ENCODE measurements at regions not wholly inside any gene's neighbourhood (a gene's known extent, or its start where the extent isn't known, plus 50 kb on each side); places are given as distances from the start of the nearest gene placed in this dataset.

- no peaks in the 10 kb centered on the region for H3K9me3 ChIP-seq (ENCODE audit: severe bottlenecking)
- no peak overlapping the region for H3K27ac ChIP-seq (ENCODE audit: poor library complexity, severe bottlenecking)
- TF ChIP-seq, protein P1, sequence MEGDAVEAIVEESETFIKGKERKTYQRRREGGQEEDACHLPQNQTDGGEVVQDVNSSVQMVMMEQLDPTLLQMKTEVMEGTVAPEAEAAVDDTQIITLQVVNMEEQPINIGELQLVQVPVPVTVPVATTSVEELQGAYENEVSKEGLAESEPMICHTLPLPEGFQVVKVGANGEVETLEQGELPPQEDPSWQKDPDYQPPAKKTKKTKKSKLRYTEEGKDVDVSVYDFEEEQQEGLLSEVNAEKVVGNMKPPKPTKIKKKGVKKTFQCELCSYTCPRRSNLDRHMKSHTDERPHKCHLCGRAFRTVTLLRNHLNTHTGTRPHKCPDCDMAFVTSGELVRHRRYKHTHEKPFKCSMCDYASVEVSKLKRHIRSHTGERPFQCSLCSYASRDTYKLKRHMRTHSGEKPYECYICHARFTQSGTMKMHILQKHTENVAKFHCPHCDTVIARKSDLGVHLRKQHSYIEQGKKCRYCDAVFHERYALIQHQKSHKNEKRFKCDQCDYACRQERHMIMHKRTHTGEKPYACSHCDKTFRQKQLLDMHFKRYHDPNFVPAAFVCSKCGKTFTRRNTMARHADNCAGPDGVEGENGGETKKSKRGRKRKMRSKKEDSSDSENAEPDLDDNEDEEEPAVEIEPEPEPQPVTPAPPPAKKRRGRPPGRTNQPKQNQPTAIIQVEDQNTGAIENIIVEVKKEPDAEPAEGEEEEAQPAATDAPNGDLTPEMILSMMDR (IDR thresholded peaks at IDR 0.05; ENCODE audit: poor library complexity, severe bottlenecking): no peak
- H3K27me3 ChIP-seq (ENCODE audit: insufficient read depth, poor library complexity, severe bottlenecking): peaks cover 3% of the 10 kb centered on the region
- H3K4me3 ChIP-seq (ENCODE audit: severe bottlenecking): no peak overlapping the region
- ATAC-seq (ENCODE audit: low read depth) (no peak), DNase-seq (ENCODE audit: low spot score) (no peak)
- H3K36me3 ChIP-seq (ENCODE audit: low read depth): no peaks in the 10 kb centered on the region
- no peaks in the 10 kb centered on the region for H3K4me1 ChIP-seq (ENCODE audit: insufficient read depth, poor library complexity, severe bottlenecking)
Measured at GRCh38 chr14:45907782-45908181, 654.8 kb upstream of the MIS18BP1 start.

DNA sequence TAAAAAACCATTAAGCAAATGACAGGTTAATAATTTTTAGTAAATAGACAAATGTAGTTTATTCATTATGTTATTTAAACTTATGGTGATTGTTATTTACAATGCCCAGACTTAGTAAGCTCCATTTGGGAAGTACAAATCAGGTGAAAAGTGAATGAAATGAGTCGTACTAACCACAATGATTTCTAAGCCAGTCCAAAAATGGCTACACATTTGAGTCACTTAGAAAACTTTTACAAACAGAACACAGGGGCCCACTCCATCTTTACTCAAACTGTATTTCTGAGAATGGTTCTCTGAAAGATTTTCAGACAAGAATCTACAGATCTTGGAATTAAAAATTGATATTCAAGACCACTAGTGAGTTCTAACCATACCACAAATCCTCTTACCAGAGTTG lies 653.3 kb upstream of the MIS18BP1 start:
- H3K27ac ChIP-seq (ENCODE audit: poor library complexity, severe bottlenecking): no peak overlapping the region

GRCh38 chr14:45905672-45906071 lies 652.7 kb upstream of the MIS18BP1 start:
- no peak overlapping the region for H3K4me3 ChIP-seq (ENCODE audit: severe bottlenecking)
- no peak overlapping the region for H3K27ac ChIP-seq (ENCODE audit: poor library complexity, severe bottlenecking)
- DNase-seq (ENCODE audit: low spot score): no peak
- peaks cover 3% of the 10 kb centered on the region for H3K27me3 ChIP-seq (ENCODE audit: insufficient read depth, poor library complexity, severe bottlenecking)
- TF ChIP-seq, protein P1 (IDR thresholded peaks at IDR 0.05; ENCODE audit: poor library complexity, severe bottlenecking): no peak
- no peak for ATAC-seq (ENCODE audit: low read depth)
- H3K9me3 ChIP-seq (ENCODE audit: severe bottlenecking): no peaks in the 10 kb centered on the region
- H3K4me1 ChIP-seq (ENCODE audit: insufficient read depth, poor library complexity, severe bottlenecking): no peaks in the 10 kb centered on the region
- no peaks in the 10 kb centered on the region for H3K36me3 ChIP-seq (ENCODE audit: low read depth)

More for the DNA sequence above, 653.3 kb upstream of the MIS18BP1 start:
- no peak for ATAC-seq (ENCODE audit: low read depth)
- Histone ChIP-seq H3K36me3 (ENCODE audit: low read depth) (no peaks in the 10 kb centered on the region), H3K4me3 (ENCODE audit: severe bottlenecking) (no peak overlapping the region), H3K4me1 (ENCODE audit: insufficient read depth, poor library complexity, severe bottlenecking) (no peaks in the 10 kb centered on the region), H3K9me3 (ENCODE audit: severe bottlenecking) (no peaks in the 10 kb centered on the region), H3K27me3 (ENCODE audit: insufficient read depth, poor library complexity, severe bottlenecking) (peaks cover 3% of the 10 kb centered on the region)
- no peak for DNase-seq (ENCODE audit: low spot score)
- TF ChIP-seq, protein P1 (IDR thresholded peaks at IDR 0.05; ENCODE audit: poor library complexity, severe bottlenecking): no peak

DNA sequence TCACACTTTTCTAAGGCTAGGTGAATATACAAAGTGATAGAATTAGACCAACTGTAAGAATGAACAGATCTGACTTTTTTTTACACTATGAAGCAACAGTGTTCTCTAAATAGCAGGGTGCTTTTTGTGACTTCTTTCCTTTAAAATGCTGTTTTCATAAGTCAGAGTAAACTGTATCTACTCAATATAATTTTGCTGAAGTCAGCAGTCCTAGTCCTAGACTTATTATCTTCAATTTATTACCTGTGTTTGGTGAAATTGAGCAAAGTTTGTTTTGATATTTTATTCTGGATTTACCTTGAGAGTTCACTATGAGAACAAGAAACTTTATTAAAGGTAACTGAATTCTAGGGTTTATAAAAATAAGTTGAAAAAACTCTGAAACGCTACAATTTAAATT lies 651.3 kb upstream of the MIS18BP1 start:
- Histone ChIP-seq H3K36me3 (ENCODE audit: low read depth) (no peaks in the 10 kb centered on the region), H3K27ac (ENCODE audit: poor library complexity, severe bottlenecking) (no peak overlapping the region), H3K4me3 (ENCODE audit: severe bottlenecking) (no peak overlapping the region), H3K27me3 (ENCODE audit: insufficient read depth, poor library complexity, severe bottlenecking) (peaks cover 3% of the 10 kb centered on the region), H3K9me3 (ENCODE audit: severe bottlenecking) (no peaks in the 10 kb centered on the region), H3K4me1 (ENCODE audit: insufficient read depth, poor library complexity, severe bottlenecking) (no peaks in the 10 kb centered on the region)
- ATAC-seq (ENCODE audit: low read depth) (no peak), DNase-seq (ENCODE audit: low spot score) (no peak)
- TF ChIP-seq, protein P1 (IDR thresholded peaks at IDR 0.05; ENCODE audit: poor library complexity, severe bottlenecking): no peak

- H3K4me3 ChIP-seq (ENCODE audit: severe bottlenecking): no peak overlapping the region
- H3K27ac ChIP-seq (ENCODE audit: poor library complexity, severe bottlenecking): no peak overlapping the region
- ATAC-seq (ENCODE audit: low read depth): no peak
- TF ChIP-seq, protein P1 (IDR thresholded peaks at IDR 0.05; ENCODE audit: poor library complexity, severe bottlenecking): no peak
- H3K4me1 ChIP-seq (ENCODE audit: insufficient read depth, poor library complexity, severe bottlenecking): no peaks in the 10 kb centered on the region
- H3K36me3 ChIP-seq (ENCODE audit: low read depth): no peaks in the 10 kb centered on the region
- no peak for DNase-seq (ENCODE audit: low spot score)
- H3K9me3 ChIP-seq (ENCODE audit: severe bottlenecking): no peaks in the 10 kb centered on the region
- H3K27me3 ChIP-seq (ENCODE audit: insufficient read depth, poor library complexity, severe bottlenecking): peaks cover 3% of the 10 kb centered on the region
Measured at GRCh38 chr14:45902241-45902640, 649.2 kb upstream of the MIS18BP1 start.
